H1 (cell line): ENCODE measurements at regions not wholly inside any gene's neighbourhood (a gene's known extent, or its start where the extent isn't known, plus 50 kb on each side); places are given as distances from the start of the nearest gene placed in this dataset.

ENCODE experiments used
- CTCF ChIA-PET: fragments of 300-600 bp; sonication (Branson Sonifier 250); formaldehyde crosslinking; loops from one replicate; lab custom pipeline; 2021; ENCODE audit not compliant: partially characterized antibody; lab: Charles Lee
- POLR2A ChIA-PET: fragments of 300-600 bp; sonication (Branson Sonifier 250); formaldehyde crosslinking; loops from one replicate; lab custom pipeline; 2021; ENCODE audit warnings: inconsistent platforms; ENCODE audit not compliant: partially characterized antibody; lab: Charles Lee
- DNase-seq, 2 experiments: peaks; one replicate each; pipeline versions ENCODE4 v3.0.0 to v3.0.0-alpha.2; 2010 to 2022; ENCODE audit warnings: low spot score in 2 of 2, low read depth in 1 of 2, mixed read lengths in 1 of 2
- FAIRE-seq: peaks from 2 replicates; lab custom pipeline; 2011; peaks lifted over from hg19 to GRCh38; lab: Jason Lieb, UNC
- H2AFZ ChIP-seq: 2 replicates; pipeline ENCODE4 v1.8.1; 2012; ENCODE audit warnings: low read length, inconsistent platforms
- H2AK5ac ChIP-seq: 2 replicates; pipeline ENCODE4 v1.6.1; 2013; ENCODE audit warnings: low read depth, low read length
- H2BK120ac ChIP-seq: replicated peaks from 2 replicates; pipeline ENCODE3; 2013; ENCODE audit warnings: low read depth, low read length, inconsistent platforms
- H2BK12ac ChIP-seq: 2 replicates; pipeline ENCODE4 v1.6.1; 2013; ENCODE audit warnings: low read depth, low read length
- H2BK15ac ChIP-seq: 2 replicates; pipeline ENCODE4 v1.6.1; 2013; ENCODE audit warnings: low read length
- H2BK20ac ChIP-seq: 2 replicates; pipeline ENCODE4 v1.6.1; 2013; ENCODE audit warnings: low read length
- H2BK5ac ChIP-seq: 2 replicates; pipeline ENCODE4 v1.6.1; 2013; ENCODE audit warnings: low read depth, low read length
- H3K14ac ChIP-seq: 2 replicates; pipeline ENCODE4 v1.6.1; 2013; ENCODE audit warnings: inconsistent platforms; ENCODE audit not compliant: insufficient read length
- H3K18ac ChIP-seq: 2 replicates; pipeline ENCODE4 v1.6.1; 2013; ENCODE audit warnings: low read length; ENCODE audit errors: extremely low read depth
- H3K23ac ChIP-seq: 2 replicates; pipeline ENCODE4 v1.6.1; 2013; ENCODE audit warnings: inconsistent platforms; ENCODE audit not compliant: insufficient read length
- H3K23me2 ChIP-seq: 2 replicates; pipeline ENCODE4 v1.6.1; 2013; ENCODE audit warnings: low read depth, low read length
- H3K27ac ChIP-seq: 2 replicates; pipeline ENCODE4 v1.6.1; 2011; ENCODE audit warnings: low read depth, low read length, inconsistent platforms
- H3K27me3 ChIP-seq, 4 experiments: replicated peaks in 1 of 4; 1 replicate in 1 of 4; 2 replicates in 3 of 4; pipeline versions ENCODE4 v1.6.1 to v1.8.1; 2011 to 2013; ENCODE audit warnings: low read length in 3 of 4, mild to moderate bottlenecking in 3 of 4, inconsistent platforms in 2 of 4, mixed read lengths in 2 of 4, moderate library complexity in 1 of 4; ENCODE audit not compliant: control insufficient read depth in 3 of 4, insufficient read depth in 3 of 4; ENCODE audit errors: extremely low read depth in 1 of 4
- H3K36me3 ChIP-seq, 4 experiments: 2 replicates each; pipeline versions ENCODE4 v1.6.1 to v1.8.1; 2011 to 2013; ENCODE audit warnings: mild to moderate bottlenecking in 4 of 4, low read length in 3 of 4, moderate library complexity in 2 of 4, control low read depth in 1 of 4, inconsistent platforms in 1 of 4; ENCODE audit not compliant: insufficient read depth in 4 of 4, control insufficient read depth in 2 of 4
- H3K4ac ChIP-seq: replicated peaks from 2 replicates; pipeline ENCODE3; 2013; ENCODE audit warnings: low read length, low read depth, mixed read lengths, inconsistent platforms; ENCODE audit not compliant: insufficient read length
- H3K4me1 ChIP-seq, 4 experiments: replicated peaks in 1 of 4; 1 replicate in 1 of 4; 2 replicates in 3 of 4; pipeline versions ENCODE4 v1.6.1 to v1.8.1; 2011 to 2013; ENCODE audit warnings: low read length in 3 of 4, inconsistent platforms in 2 of 4, mixed read lengths in 1 of 4; ENCODE audit not compliant: insufficient read depth in 4 of 4, control insufficient read depth in 3 of 4
- H3K4me2 ChIP-seq, 2 experiments: 2 replicates each; pipeline versions ENCODE4 v1.6.1 to v1.8.1; 2011 to 2013; ENCODE audit warnings: low read depth in 2 of 2, low read length in 2 of 2, control low read depth in 1 of 2, inconsistent platforms in 1 of 2, mild to moderate bottlenecking in 1 of 2; ENCODE audit not compliant: insufficient read depth in 1 of 2
- H3K4me3 ChIP-seq, 4 experiments: fragments of 200-600, 300-600 bp in 1 of 4; sonication (generic), shearing (Covaris generic), sonication (Bioruptor Twin) in 1 of 4; 2 replicates each; pipeline versions ENCODE4 v1.5.1 to v1.8.1; 2011 to 2016; ENCODE audit warnings: low read length in 4 of 4, low read depth in 3 of 4, control low read depth in 2 of 4, inconsistent platforms in 2 of 4, mild to moderate bottlenecking in 2 of 4, mixed read lengths in 1 of 4, moderate library complexity in 1 of 4; ENCODE audit not compliant: insufficient read depth in 2 of 4; ENCODE audit errors: extremely low read depth in 1 of 4
- H3K56ac ChIP-seq: replicated peaks from 2 replicates; pipeline ENCODE3; 2013; ENCODE audit warnings: low read depth, mild to moderate bottlenecking, mixed read lengths, low read length, inconsistent platforms; ENCODE audit not compliant: insufficient read length
- H3K79me1 ChIP-seq: 2 replicates; pipeline ENCODE4 v1.6.1; 2013; ENCODE audit warnings: low read depth, low read length, control low read depth
- H3K79me2 ChIP-seq, 2 experiments: 2 replicates each; pipeline versions ENCODE4 v1.6.1 to v1.8.1; 2012 to 2013; ENCODE audit warnings: low read length in 2 of 2, mild to moderate bottlenecking in 2 of 2, inconsistent platforms in 1 of 2; ENCODE audit not compliant: insufficient read depth in 2 of 2, control insufficient read depth in 1 of 2
- H3K9ac ChIP-seq, 4 experiments: replicated peaks in 1 of 4; 1 replicate in 1 of 4; 2 replicates in 3 of 4; pipeline versions ENCODE4 v1.6.1 to v1.8.1; 2011 to 2013; ENCODE audit warnings: low read depth in 3 of 4, low read length in 3 of 4, control low read depth in 2 of 4, mild to moderate bottlenecking in 2 of 4, moderate library complexity in 2 of 4, inconsistent platforms in 1 of 4; ENCODE audit errors: extremely low read depth in 1 of 4
- H3K9me3 ChIP-seq, 2 experiments: 2 replicates each; pipeline versions ENCODE4 v1.6.1 to v1.8.1; 2012 to 2013; ENCODE audit warnings: mild to moderate bottlenecking in 2 of 2, moderate library complexity in 2 of 2, control low read depth in 1 of 2, inconsistent platforms in 1 of 2, low read depth in 1 of 2, low read length in 1 of 2, mixed read lengths in 1 of 2; ENCODE audit not compliant: insufficient read depth in 2 of 2
- H4K20me1 ChIP-seq, 2 experiments: replicated peaks in 1 of 2; 2 replicates each; pipeline versions ENCODE3 to v1.8.1; 2011 to 2013; ENCODE audit warnings: inconsistent platforms in 2 of 2, low read length in 2 of 2, mild to moderate bottlenecking in 1 of 2; ENCODE audit not compliant: insufficient read depth in 2 of 2, control insufficient read depth in 1 of 2
- H4K5ac ChIP-seq: 2 replicates; pipeline ENCODE4 v1.6.1; 2013; ENCODE audit warnings: low read length, low read depth, mixed read lengths, inconsistent platforms; ENCODE audit not compliant: insufficient read length
- H4K8ac ChIP-seq: 2 replicates; pipeline ENCODE4 v1.8.0; 2013; ENCODE audit warnings: mild to moderate bottlenecking, moderate library complexity, low read length, inconsistent platforms; ENCODE audit not compliant: insufficient read depth; ENCODE audit errors: extremely low read depth
- H4K91ac ChIP-seq: replicated peaks from 2 replicates; pipeline ENCODE3; 2013; ENCODE audit warnings: low read length, mixed read lengths, inconsistent platforms; ENCODE audit not compliant: insufficient read length
- ATF2 ChIP-seq: IDR thresholded peaks from 2 replicates; pipeline ENCODE4 v1.6.1; 2012; ENCODE audit warnings: low read length, inconsistent platforms
- CTCF ChIP-seq, 3 experiments: IDR thresholded peaks; 1 replicate in 2 of 3; 2 replicates in 1 of 3; pipeline versions ENCODE4 v1.5.1 to v1.6.1; 2011; ENCODE audit warnings: low read length in 3 of 3, mild to moderate bottlenecking in 3 of 3, inconsistent platforms in 2 of 3, low read depth in 1 of 3, moderate library complexity in 1 of 3; ENCODE audit not compliant: insufficient read depth in 1 of 3; ENCODE audit errors: control extremely low read depth in 1 of 3
- FOSL1 ChIP-seq: IDR thresholded peaks from 2 replicates; pipeline ENCODE4 v1.6.1; 2011; ENCODE audit warnings: mild to moderate bottlenecking, low read depth, low read length, moderate library complexity; ENCODE audit not compliant: insufficient read depth
- GTF2F1 ChIP-seq: IDR thresholded peaks from 2 replicates; pipeline ENCODE4 v1.6.1; 2012; ENCODE audit warnings: low read depth, low read length, improper control_type of control experiment, borderline replicate concordance
- HDAC2 ChIP-seq, 2 experiments: fragments of 300-600 bp in 1 of 2; sonication (generic) in 1 of 2; IDR thresholded peaks; 2 replicates each; pipeline ENCODE4 v1.6.1; 2011 to 2012; ENCODE audit warnings: low read depth in 2 of 2, low read length in 2 of 2, mild to moderate bottlenecking in 2 of 2, moderate library complexity in 2 of 2, borderline replicate concordance in 1 of 2, inconsistent platforms in 1 of 2
- HDAC6 ChIP-seq: IDR thresholded peaks from one replicate; pipeline ENCODE4 v1.7.1; 2012; ENCODE audit warnings: low read depth, mild to moderate bottlenecking, inconsistent platforms, low read length, moderate library complexity
- KDM5A ChIP-seq: fragments of 200-600 bp; IDR thresholded peaks from 2 replicates; pipeline ENCODE4 v1.7.1; 2012; ENCODE audit warnings: mild to moderate bottlenecking, low read length, inconsistent platforms, mixed read lengths
- RAD21 ChIP-seq, 2 experiments: IDR thresholded peaks in 1 of 2; conservative IDR thresholded peaks in 1 of 2; 2 replicates each; pipeline ENCODE4 v1.6.1; 2011; ENCODE audit warnings: low read depth in 2 of 2, low read length in 2 of 2, improper control_type of control experiment in 1 of 2, inconsistent platforms in 1 of 2, mild to moderate bottlenecking in 1 of 2, moderate library complexity in 1 of 2
- WGBS, 2 experiments: shearing (Covaris generic) in 1 of 2; methylation state at CpG; one replicate each; pipeline versions ENCODE4 v1.1.6 to v1.1.7; 2013 to 2015; ENCODE audit warnings: low lambda C conversion rate in 2 of 2, mixed read lengths in 2 of 2, inconsistent platforms in 1 of 2, low coverage in 1 of 2, missing lambda C conversion rate in 1 of 2; ENCODE audit not compliant: insufficient replicate concordance in 2 of 2, insufficient coverage in 1 of 2, insufficient read length in 1 of 2; ENCODE audit errors: extremely low coverage in 1 of 2, missing lambda C conversion rate in 1 of 2; 5-methylcytosine and 5-hydroxymethylcytosine counted together

GRCh38 chr1:29698033-29698432 is 461.7 kb downstream of the PTPRU start:
- peak overlapping the region; percentile 47 for H3K4ac ChIP-seq
- no peaks in the 10 kb centered on the region for H3K23me2 ChIP-seq
- DNase-seq (peak in 1 of 2 experiments; percentile 77), FAIRE-seq (no peak)
- peak overlapping the region; percentile 72; the same call in 1 of the 2 replicates for H2BK15ac ChIP-seq
- ChIA-PET CTCF (interaction anchor here (0.6 to 12.1 kb wide), 31 partner anchors 8 to 1102 kb away, joined by 3 to 163 read pairs (median 3); no protein-coding TSS in a partner anchor), POLR2A (no interaction called here)
- no peaks in the 10 kb centered on the region; a peak in 2 of 7 replicates for H3K4me1 ChIP-seq
- no peak overlapping the region for H4K91ac ChIP-seq
- no peaks in the 10 kb centered on the region for H3K36me3 ChIP-seq
- H3K4me3 ChIP-seq, result no peak overlapping the region
- H2BK12ac ChIP-seq, result peak overlapping the region; percentile 60; the same call in 1 of the 2 replicates
- H2AFZ ChIP-seq, result no peak overlapping the region
- H3K27me3 ChIP-seq, result no peaks in the 10 kb centered on the region
- no peak overlapping the region; a peak in 1 of 7 replicates for H3K9ac ChIP-seq
- H3K4me2 ChIP-seq, result no peak overlapping the region
- peaks cover 0 to 5% of the 10 kb centered on the region in 2 experiments; a peak in 1 of 4 replicates for H3K9me3 ChIP-seq
- no peak overlapping the region for H3K23ac ChIP-seq
- H3K79me2 ChIP-seq, result no peaks in the 10 kb centered on the region
- no peak overlapping the region; the same call in 1 of the 2 replicates for H2AK5ac ChIP-seq
- H3K79me1 ChIP-seq, result no peaks in the 10 kb centered on the region
- H4K5ac ChIP-seq, result no peak overlapping the region
- no peak overlapping the region for H3K27ac ChIP-seq
- H3K14ac ChIP-seq, result no peak overlapping the region
- no peak overlapping the region; the same call in 1 of the 2 replicates for H2BK5ac ChIP-seq
- no peaks in the 10 kb centered on the region for H4K20me1 ChIP-seq
- no peak overlapping the region for H3K18ac ChIP-seq
- no peak overlapping the region for H2BK120ac ChIP-seq
- no peak overlapping the region; the same call in 1 of the 2 replicates for H4K8ac ChIP-seq
- WGBS, 2 experiments, result 86% methylated on average over 5 of the region's 7 CpGs; no CpG with 5 or more reads in 1 of the 2 experiments
- no peak overlapping the region for H2BK20ac ChIP-seq
- H3K56ac ChIP-seq, result no peak overlapping the region
- TF ChIP-seq HDAC2 (IDR thresholded peaks at IDR 0.05; ENCODE audit: borderline replicate concordance in 1 of 2, low read depth in 2 of 2, low read length in 2 of 2) (no peak), KDM5A (no peak), HDAC6 (no peak), RAD21 (IDR thresholded peaks at IDR 0.05 in 1 of 2, conservative IDR thresholded peaks at IDR 0.05 in 1 of 2; ENCODE audit: low read depth in 2 of 2, low read length in 2 of 2) (peak; percentile 71 to 81), GTF2F1 (no peak), FOSL1 (no peak), CTCF (IDR thresholded peaks at IDR 0.05; ENCODE audit: control extremely low read depth in 1 of 3, insufficient read depth in 1 of 3, low read depth in 1 of 3, low read length in 3 of 3) (peak; percentile 66 to 88 (median 73)), ATF2 (no peak)
